Parathyroid adenoma (tissue), 2 donors: ENCODE measurements at regions not wholly inside any gene's neighbourhood (a gene's known extent, or its start where the extent isn't known, plus 50 kb on each side); places are given as distances from the start of the nearest gene placed in this dataset.
"Not testable (repeated sequence)": the region's sequence is repeated elsewhere in the genome, so short reads cannot be mapped to it uniquely, and the experiment has no call there.

ENCODE experiments used
- H2AFZ ChIP-seq: fragments of 300-600 bp; sonication (generic); one replicate; pipeline ENCODE4 v1.7.0; 2017; ENCODE audit warnings: antibody characterized with exemption, mild to moderate bottlenecking
- H3K27ac ChIP-seq: fragments of 300-600 bp; sonication (generic); one replicate; pipeline ENCODE4 v1.7.0; 2017
- H3K27me3 ChIP-seq: fragments of 300-600 bp; sonication (generic); one replicate; pipeline ENCODE4 v1.7.0; 2017; ENCODE audit warnings: low read length; ENCODE audit not compliant: control insufficient read depth, insufficient read depth
- H3K36me3 ChIP-seq: fragments of 300-600 bp; sonication (generic); one replicate; pipeline ENCODE4 v1.7.0; 2017; ENCODE audit warnings: low read length; ENCODE audit not compliant: control insufficient read depth, insufficient read depth
- H3K4me1 ChIP-seq: fragments of 300-600 bp; sonication (generic); one replicate; pipeline ENCODE4 v1.7.0; 2017; ENCODE audit warnings: control low read depth
- H3K4me2 ChIP-seq: fragments of 300-600 bp; sonication (generic); one replicate; pipeline ENCODE4 v1.7.0; 2017; ENCODE audit warnings: low read length
- H3K4me3 ChIP-seq: fragments of 300-600 bp; sonication (generic); one replicate; pipeline ENCODE4 v1.7.0; 2017; ENCODE audit warnings: low read depth, low read length
- H3K79me2 ChIP-seq: fragments of 300-600 bp; sonication (generic); one replicate; pipeline ENCODE4 v1.7.0; 2017; ENCODE audit warnings: control low read depth
- H3K9ac ChIP-seq: fragments of 300-600 bp; sonication (generic); one replicate; pipeline ENCODE4 v1.7.0; 2017; ENCODE audit warnings: mild to moderate bottlenecking
- H3K9me3 ChIP-seq: fragments of 300-600 bp; sonication (generic); one replicate; pipeline ENCODE4 v1.7.0; 2017; ENCODE audit warnings: low read length; ENCODE audit not compliant: control insufficient read depth
- TF ChIP-seq, protein P1 (sequence below): fragments of 300-600 bp; sonication (generic); IDR thresholded peaks from one replicate; pipeline ENCODE4 v1.7.0; 2017; ENCODE audit warnings: antibody characterized with exemption, mild to moderate bottlenecking
- donor health status: primary hyperparathyroidism.

DNA sequence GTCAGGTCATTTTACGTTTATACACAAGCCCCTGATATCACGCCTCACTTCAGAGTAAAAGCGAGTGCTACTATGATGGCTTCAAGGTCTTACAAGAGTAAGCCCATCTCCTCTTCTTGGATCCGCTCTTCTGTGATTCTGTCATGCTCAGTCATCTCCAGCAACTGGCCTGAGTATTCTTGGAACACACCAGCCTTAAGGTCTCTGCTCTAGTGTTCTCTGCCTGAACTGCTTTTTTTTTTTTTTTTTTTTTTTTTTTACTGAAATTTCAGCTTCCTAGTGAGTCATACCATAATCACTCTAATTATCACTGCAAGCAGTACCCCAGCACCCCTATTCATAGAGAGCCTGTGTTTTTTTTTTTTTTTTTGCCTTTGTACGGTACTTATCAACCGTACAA, 1228.9 kb downstream of the CNTNAP5 start:
- no peaks in the 10 kb centered on the region for H3K27me3 ChIP-seq
- H3K36me3 ChIP-seq: no peaks in the 10 kb centered on the region

DNA sequence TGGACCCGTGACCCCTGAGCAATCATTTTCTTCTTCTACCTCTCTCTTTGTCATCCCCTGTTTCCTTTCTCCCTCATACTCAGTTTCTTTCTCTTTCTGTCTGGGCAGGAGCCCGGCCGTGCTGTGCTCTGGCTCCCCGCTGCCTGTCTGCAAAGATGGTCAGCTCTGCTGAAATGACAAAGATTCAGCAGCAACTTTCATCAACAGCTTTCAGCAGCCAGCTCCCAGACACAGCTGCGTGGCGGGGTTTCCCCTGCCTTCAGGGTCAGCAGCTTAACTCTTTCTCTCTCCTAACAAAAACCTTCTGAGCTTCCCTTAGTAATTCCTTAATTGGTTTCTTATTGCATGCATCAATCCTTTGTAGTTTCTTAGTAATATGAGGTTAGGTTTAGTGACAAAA, 1234.4 kb downstream of the CNTNAP5 start:
- H3K27me3 ChIP-seq: no peaks in the 10 kb centered on the region
- no peak overlapping the region for H3K4me2 ChIP-seq
- H3K4me1 ChIP-seq: no peaks in the 10 kb centered on the region
- H3K9me3 ChIP-seq: no peaks in the 10 kb centered on the region
- H2AFZ ChIP-seq: no peak overlapping the region
- no peaks in the 10 kb centered on the region for H3K36me3 ChIP-seq
- H3K79me2 ChIP-seq: no peaks in the 10 kb centered on the region
- H3K27ac ChIP-seq: no peak overlapping the region
- no peak overlapping the region for H3K4me3 ChIP-seq
- no peak overlapping the region for H3K9ac ChIP-seq
- TF ChIP-seq, protein P1, sequence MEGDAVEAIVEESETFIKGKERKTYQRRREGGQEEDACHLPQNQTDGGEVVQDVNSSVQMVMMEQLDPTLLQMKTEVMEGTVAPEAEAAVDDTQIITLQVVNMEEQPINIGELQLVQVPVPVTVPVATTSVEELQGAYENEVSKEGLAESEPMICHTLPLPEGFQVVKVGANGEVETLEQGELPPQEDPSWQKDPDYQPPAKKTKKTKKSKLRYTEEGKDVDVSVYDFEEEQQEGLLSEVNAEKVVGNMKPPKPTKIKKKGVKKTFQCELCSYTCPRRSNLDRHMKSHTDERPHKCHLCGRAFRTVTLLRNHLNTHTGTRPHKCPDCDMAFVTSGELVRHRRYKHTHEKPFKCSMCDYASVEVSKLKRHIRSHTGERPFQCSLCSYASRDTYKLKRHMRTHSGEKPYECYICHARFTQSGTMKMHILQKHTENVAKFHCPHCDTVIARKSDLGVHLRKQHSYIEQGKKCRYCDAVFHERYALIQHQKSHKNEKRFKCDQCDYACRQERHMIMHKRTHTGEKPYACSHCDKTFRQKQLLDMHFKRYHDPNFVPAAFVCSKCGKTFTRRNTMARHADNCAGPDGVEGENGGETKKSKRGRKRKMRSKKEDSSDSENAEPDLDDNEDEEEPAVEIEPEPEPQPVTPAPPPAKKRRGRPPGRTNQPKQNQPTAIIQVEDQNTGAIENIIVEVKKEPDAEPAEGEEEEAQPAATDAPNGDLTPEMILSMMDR: no peak

More for the DNA sequence above, 1228.9 kb downstream of the CNTNAP5 start:
- Histone ChIP-seq H2AFZ (no peak overlapping the region), H3K4me2 (no peak overlapping the region), H3K9me3 (no peaks in the 10 kb centered on the region), H3K27ac (no peak overlapping the region), H3K79me2 (no peaks in the 10 kb centered on the region), H3K4me3 (no peak overlapping the region), H3K9ac (no peak overlapping the region), H3K4me1 (no peaks in the 10 kb centered on the region)
- TF ChIP-seq, protein P1: no peak

DNA sequence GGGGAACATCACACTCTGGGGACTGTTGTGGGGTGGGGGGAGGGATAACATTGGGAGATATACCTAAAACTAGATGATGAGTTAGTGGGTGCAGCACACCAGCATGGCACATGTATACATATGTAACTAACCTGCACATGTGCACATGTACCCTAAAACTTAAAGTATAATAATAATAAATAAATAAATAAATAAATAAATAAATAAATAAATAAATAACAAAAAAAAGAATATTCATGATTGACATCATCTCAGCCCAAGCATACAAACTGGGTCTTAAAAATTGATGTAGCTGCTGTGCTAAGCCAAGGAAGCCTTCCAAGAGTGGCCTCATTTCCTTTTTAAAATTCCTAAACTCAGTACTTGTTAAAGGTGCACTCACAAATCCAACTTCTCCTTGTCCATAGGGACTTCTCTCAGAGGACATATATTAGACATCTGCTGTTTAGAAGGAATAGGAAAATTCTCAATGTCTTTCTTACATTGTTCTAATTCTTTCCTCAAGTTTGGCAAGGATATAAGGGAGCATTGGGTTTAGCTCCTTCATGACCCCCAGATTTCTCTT, 1235.4 kb downstream of the CNTNAP5 start:
- H3K36me3 ChIP-seq, H2AFZ ChIP-seq, H3K4me3 ChIP-seq, H3K79me2 ChIP-seq, H3K27me3 ChIP-seq, H3K4me2 ChIP-seq, H3K4me1 ChIP-seq, H3K9me3 ChIP-seq, H3K9ac ChIP-seq, H3K27ac ChIP-seq: not testable (repeated sequence)

DNA sequence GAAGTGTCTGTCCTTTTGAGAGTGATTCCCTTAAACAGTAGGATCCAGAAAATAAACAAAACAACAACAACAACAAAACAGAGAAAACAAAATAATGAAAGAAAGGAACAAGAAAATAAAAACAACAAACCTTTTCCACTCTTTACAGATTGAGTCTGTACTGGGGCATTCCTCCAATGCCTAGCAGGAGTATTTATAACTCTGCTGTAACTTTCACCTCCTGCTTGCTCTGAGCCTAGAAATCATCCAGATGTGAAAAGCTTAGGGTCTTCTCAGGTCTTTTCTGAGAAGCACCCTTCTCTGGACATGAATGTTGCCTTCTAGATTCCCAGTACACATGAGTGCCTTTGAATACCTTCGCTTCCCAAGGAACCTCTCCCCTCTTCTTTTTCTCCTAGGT, 1239.4 kb downstream of the CNTNAP5 start:
- TF ChIP-seq, protein P1: no peak
- Histone ChIP-seq H2AFZ (no peak overlapping the region), H3K27me3 (no peaks in the 10 kb centered on the region), H3K4me1 (no peaks in the 10 kb centered on the region), H3K79me2 (no peaks in the 10 kb centered on the region), H3K9ac (no peak overlapping the region), H3K36me3 (no peaks in the 10 kb centered on the region), H3K4me3 (no peak overlapping the region), H3K4me2 (no peak overlapping the region), H3K27ac (no peak overlapping the region), H3K9me3 (no peaks in the 10 kb centered on the region)

DNA sequence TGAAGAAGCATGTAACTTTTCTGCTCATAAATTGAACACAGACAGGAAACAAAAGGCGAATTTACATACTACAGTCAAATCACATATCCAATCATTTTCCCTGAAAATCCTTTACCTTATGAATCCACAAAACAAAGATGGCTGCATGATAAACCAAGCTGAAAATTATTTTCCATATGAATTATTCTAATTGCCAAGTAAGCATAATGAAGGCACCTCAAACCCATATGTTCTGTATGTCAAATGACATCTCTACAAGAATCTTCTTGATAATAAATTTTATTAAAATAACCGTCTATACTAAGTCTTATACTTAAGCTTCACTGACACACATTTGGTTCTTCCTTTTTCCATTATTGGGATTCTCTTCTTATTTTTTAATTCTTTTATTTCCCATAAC, 1242.6 kb downstream of the CNTNAP5 start:
- Histone ChIP-seq H3K9ac (no peak overlapping the region), H3K4me1 (no peaks in the 10 kb centered on the region), H3K4me3 (no peak overlapping the region), H3K27ac (no peak overlapping the region), H3K36me3 (no peaks in the 10 kb centered on the region), H3K4me2 (no peak overlapping the region), H2AFZ (no peak overlapping the region), H3K27me3 (no peaks in the 10 kb centered on the region), H3K9me3 (no peaks in the 10 kb centered on the region), H3K79me2 (no peaks in the 10 kb centered on the region)
- TF ChIP-seq, protein P1: no peak
